H1 (cell line): ENCODE measurements at regions not wholly inside any gene's neighbourhood (a gene's known extent, or its start where the extent isn't known, plus 50 kb on each side); places are given as distances from the start of the nearest gene placed in this dataset.

ENCODE experiments used
- CEBPB ChIP-seq: IDR thresholded peaks from 2 replicates; pipeline ENCODE4 v1.6.1; 2012; ENCODE audit warnings: low read depth, low read length
- KDM1A ChIP-seq: fragments of 200-600, 300-600 bp; sonication (generic); IDR thresholded peaks from 2 replicates; pipeline ENCODE4 v1.7.1; 2016; ENCODE audit warnings: mild to moderate bottlenecking, low read length, borderline replicate concordance
- TBP ChIP-seq: IDR thresholded peaks from 2 replicates; pipeline ENCODE4 v1.6.1; 2011; ENCODE audit warnings: low read depth, low read length, improper control_type of control experiment

GRCh38 chr14:30045720-30046119 lies 118.1 kb upstream of the PRKD1 start (continued):
- no peak for TF ChIP-seq CEBPB
- TF ChIP-seq TBP = no peak
- no peak for TF ChIP-seq KDM1A
